Esophagus muscularis mucosa (tissue), 4 donors: ENCODE measurements at regions not wholly inside any gene's neighbourhood (a gene's known extent, or its start where the extent isn't known, plus 50 kb on each side); places are given as distances from the start of the nearest gene placed in this dataset.

Source experiments
- EP300 ChIP-seq: sonication (generic); formaldehyde crosslinking; IDR thresholded peaks from one replicate; pipeline ENCODE4 v1.6.1; 2017; ENCODE audit warnings: antibody characterized with exemption
- POLR2A ChIP-seq: fragments of 450-650 bp; IDR thresholded peaks from one replicate; pipeline ENCODE4 v1.6.1; 2017; ENCODE audit warnings: antibody characterized with exemption, moderate library complexity, mild to moderate bottlenecking, low read depth
- POLR2AphosphoS5 ChIP-seq, 2 donors: sonication (generic); formaldehyde crosslinking; IDR thresholded peaks; one replicate each; pipeline ENCODE4 v1.6.1; 2017; ENCODE audit warnings: antibody characterized with exemption in 2 of 2
- TF ChIP-seq, protein P1 (sequence below), 3 experiments: fragments of 200-600 bp in 2 of 3; fragments of 450-650 bp in 1 of 3; sonication (generic) in 2 of 3; IDR thresholded peaks; one replicate each; pipeline ENCODE4 v1.5.1; 2017 to 2019; ENCODE audit warnings: antibody characterized with exemption in 3 of 3, mild to moderate bottlenecking in 2 of 3, moderate library complexity in 1 of 3

GRCh38 chr4:4770610-4771009 lies 88.9 kb upstream of the MSX1 start:
- no peak for TF ChIP-seq POLR2A
- TF ChIP-seq, protein P1, sequence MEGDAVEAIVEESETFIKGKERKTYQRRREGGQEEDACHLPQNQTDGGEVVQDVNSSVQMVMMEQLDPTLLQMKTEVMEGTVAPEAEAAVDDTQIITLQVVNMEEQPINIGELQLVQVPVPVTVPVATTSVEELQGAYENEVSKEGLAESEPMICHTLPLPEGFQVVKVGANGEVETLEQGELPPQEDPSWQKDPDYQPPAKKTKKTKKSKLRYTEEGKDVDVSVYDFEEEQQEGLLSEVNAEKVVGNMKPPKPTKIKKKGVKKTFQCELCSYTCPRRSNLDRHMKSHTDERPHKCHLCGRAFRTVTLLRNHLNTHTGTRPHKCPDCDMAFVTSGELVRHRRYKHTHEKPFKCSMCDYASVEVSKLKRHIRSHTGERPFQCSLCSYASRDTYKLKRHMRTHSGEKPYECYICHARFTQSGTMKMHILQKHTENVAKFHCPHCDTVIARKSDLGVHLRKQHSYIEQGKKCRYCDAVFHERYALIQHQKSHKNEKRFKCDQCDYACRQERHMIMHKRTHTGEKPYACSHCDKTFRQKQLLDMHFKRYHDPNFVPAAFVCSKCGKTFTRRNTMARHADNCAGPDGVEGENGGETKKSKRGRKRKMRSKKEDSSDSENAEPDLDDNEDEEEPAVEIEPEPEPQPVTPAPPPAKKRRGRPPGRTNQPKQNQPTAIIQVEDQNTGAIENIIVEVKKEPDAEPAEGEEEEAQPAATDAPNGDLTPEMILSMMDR (IDR thresholded peaks at IDR 0.05) = no peak
- no peak for TF ChIP-seq POLR2AphosphoS5 (IDR thresholded peaks at IDR 0.05)
- TF ChIP-seq EP300 = no peak
